H1 (cell line): ENCODE measurements at regions not wholly inside any gene's neighbourhood (a gene's known extent, or its start where the extent isn't known, plus 50 kb on each side); places are given as distances from the start of the nearest gene placed in this dataset.

Source experiments
- CTCF ChIA-PET: fragments of 300-600 bp; sonication (Branson Sonifier 250); formaldehyde crosslinking; loops from one replicate; lab custom pipeline; 2021; ENCODE audit not compliant: partially characterized antibody; lab: Charles Lee
- POLR2A ChIA-PET: fragments of 300-600 bp; sonication (Branson Sonifier 250); formaldehyde crosslinking; loops from one replicate; lab custom pipeline; 2021; ENCODE audit warnings: inconsistent platforms; ENCODE audit not compliant: partially characterized antibody; lab: Charles Lee
- DNase-seq, 2 experiments: peaks; one replicate each; pipeline versions ENCODE4 v3.0.0 to v3.0.0-alpha.2; 2010 to 2022; ENCODE audit warnings: low spot score in 2 of 2, low read depth in 1 of 2, mixed read lengths in 1 of 2
- FAIRE-seq: peaks from 2 replicates; lab custom pipeline; 2011; peaks lifted over from hg19 to GRCh38; lab: Jason Lieb, UNC
- H2AFZ ChIP-seq: 2 replicates; pipeline ENCODE4 v1.8.1; 2012; ENCODE audit warnings: low read length, inconsistent platforms
- H2AK5ac ChIP-seq: 2 replicates; pipeline ENCODE4 v1.6.1; 2013; ENCODE audit warnings: low read depth, low read length
- H2BK120ac ChIP-seq: replicated peaks from 2 replicates; pipeline ENCODE3; 2013; ENCODE audit warnings: low read depth, low read length, inconsistent platforms
- H2BK12ac ChIP-seq: 2 replicates; pipeline ENCODE4 v1.6.1; 2013; ENCODE audit warnings: low read depth, low read length
- H2BK15ac ChIP-seq: 2 replicates; pipeline ENCODE4 v1.6.1; 2013; ENCODE audit warnings: low read length
- H2BK20ac ChIP-seq: 2 replicates; pipeline ENCODE4 v1.6.1; 2013; ENCODE audit warnings: low read length
- H2BK5ac ChIP-seq: 2 replicates; pipeline ENCODE4 v1.6.1; 2013; ENCODE audit warnings: low read depth, low read length
- H3K14ac ChIP-seq: 2 replicates; pipeline ENCODE4 v1.6.1; 2013; ENCODE audit warnings: inconsistent platforms; ENCODE audit not compliant: insufficient read length
- H3K18ac ChIP-seq: 2 replicates; pipeline ENCODE4 v1.6.1; 2013; ENCODE audit warnings: low read length; ENCODE audit errors: extremely low read depth
- H3K23ac ChIP-seq: 2 replicates; pipeline ENCODE4 v1.6.1; 2013; ENCODE audit warnings: inconsistent platforms; ENCODE audit not compliant: insufficient read length
- H3K23me2 ChIP-seq: 2 replicates; pipeline ENCODE4 v1.6.1; 2013; ENCODE audit warnings: low read depth, low read length
- H3K27ac ChIP-seq: 2 replicates; pipeline ENCODE4 v1.6.1; 2011; ENCODE audit warnings: low read depth, low read length, inconsistent platforms
- H3K27me3 ChIP-seq, 4 experiments: replicated peaks in 1 of 4; 1 replicate in 1 of 4; 2 replicates in 3 of 4; pipeline versions ENCODE4 v1.6.1 to v1.8.1; 2011 to 2013; ENCODE audit warnings: low read length in 3 of 4, mild to moderate bottlenecking in 3 of 4, inconsistent platforms in 2 of 4, mixed read lengths in 2 of 4, moderate library complexity in 1 of 4; ENCODE audit not compliant: control insufficient read depth in 3 of 4, insufficient read depth in 3 of 4; ENCODE audit errors: extremely low read depth in 1 of 4
- H3K36me3 ChIP-seq, 4 experiments: 2 replicates each; pipeline versions ENCODE4 v1.6.1 to v1.8.1; 2011 to 2013; ENCODE audit warnings: mild to moderate bottlenecking in 4 of 4, low read length in 3 of 4, moderate library complexity in 2 of 4, control low read depth in 1 of 4, inconsistent platforms in 1 of 4; ENCODE audit not compliant: insufficient read depth in 4 of 4, control insufficient read depth in 2 of 4
- H3K4ac ChIP-seq: replicated peaks from 2 replicates; pipeline ENCODE3; 2013; ENCODE audit warnings: low read length, low read depth, mixed read lengths, inconsistent platforms; ENCODE audit not compliant: insufficient read length
- H3K4me1 ChIP-seq, 4 experiments: replicated peaks in 1 of 4; 1 replicate in 1 of 4; 2 replicates in 3 of 4; pipeline versions ENCODE4 v1.6.1 to v1.8.1; 2011 to 2013; ENCODE audit warnings: low read length in 3 of 4, inconsistent platforms in 2 of 4, mixed read lengths in 1 of 4; ENCODE audit not compliant: insufficient read depth in 4 of 4, control insufficient read depth in 3 of 4
- H3K4me2 ChIP-seq, 2 experiments: 2 replicates each; pipeline versions ENCODE4 v1.6.1 to v1.8.1; 2011 to 2013; ENCODE audit warnings: low read depth in 2 of 2, low read length in 2 of 2, control low read depth in 1 of 2, inconsistent platforms in 1 of 2, mild to moderate bottlenecking in 1 of 2; ENCODE audit not compliant: insufficient read depth in 1 of 2
- H3K4me3 ChIP-seq, 4 experiments: fragments of 200-600, 300-600 bp in 1 of 4; sonication (generic), shearing (Covaris generic), sonication (Bioruptor Twin) in 1 of 4; 2 replicates each; pipeline versions ENCODE4 v1.5.1 to v1.8.1; 2011 to 2016; ENCODE audit warnings: low read length in 4 of 4, low read depth in 3 of 4, control low read depth in 2 of 4, inconsistent platforms in 2 of 4, mild to moderate bottlenecking in 2 of 4, mixed read lengths in 1 of 4, moderate library complexity in 1 of 4; ENCODE audit not compliant: insufficient read depth in 2 of 4; ENCODE audit errors: extremely low read depth in 1 of 4
- H3K56ac ChIP-seq: replicated peaks from 2 replicates; pipeline ENCODE3; 2013; ENCODE audit warnings: low read depth, mild to moderate bottlenecking, mixed read lengths, low read length, inconsistent platforms; ENCODE audit not compliant: insufficient read length
- H3K79me1 ChIP-seq: 2 replicates; pipeline ENCODE4 v1.6.1; 2013; ENCODE audit warnings: low read depth, low read length, control low read depth
- H3K79me2 ChIP-seq, 2 experiments: 2 replicates each; pipeline versions ENCODE4 v1.6.1 to v1.8.1; 2012 to 2013; ENCODE audit warnings: low read length in 2 of 2, mild to moderate bottlenecking in 2 of 2, inconsistent platforms in 1 of 2; ENCODE audit not compliant: insufficient read depth in 2 of 2, control insufficient read depth in 1 of 2
- H3K9ac ChIP-seq, 4 experiments: replicated peaks in 1 of 4; 1 replicate in 1 of 4; 2 replicates in 3 of 4; pipeline versions ENCODE4 v1.6.1 to v1.8.1; 2011 to 2013; ENCODE audit warnings: low read depth in 3 of 4, low read length in 3 of 4, control low read depth in 2 of 4, mild to moderate bottlenecking in 2 of 4, moderate library complexity in 2 of 4, inconsistent platforms in 1 of 4; ENCODE audit errors: extremely low read depth in 1 of 4
- H3K9me3 ChIP-seq, 2 experiments: 2 replicates each; pipeline versions ENCODE4 v1.6.1 to v1.8.1; 2012 to 2013; ENCODE audit warnings: mild to moderate bottlenecking in 2 of 2, moderate library complexity in 2 of 2, control low read depth in 1 of 2, inconsistent platforms in 1 of 2, low read depth in 1 of 2, low read length in 1 of 2, mixed read lengths in 1 of 2; ENCODE audit not compliant: insufficient read depth in 2 of 2
- H4K20me1 ChIP-seq, 2 experiments: replicated peaks in 1 of 2; 2 replicates each; pipeline versions ENCODE3 to v1.8.1; 2011 to 2013; ENCODE audit warnings: inconsistent platforms in 2 of 2, low read length in 2 of 2, mild to moderate bottlenecking in 1 of 2; ENCODE audit not compliant: insufficient read depth in 2 of 2, control insufficient read depth in 1 of 2
- H4K5ac ChIP-seq: 2 replicates; pipeline ENCODE4 v1.6.1; 2013; ENCODE audit warnings: low read length, low read depth, mixed read lengths, inconsistent platforms; ENCODE audit not compliant: insufficient read length
- H4K8ac ChIP-seq: 2 replicates; pipeline ENCODE4 v1.8.0; 2013; ENCODE audit warnings: mild to moderate bottlenecking, moderate library complexity, low read length, inconsistent platforms; ENCODE audit not compliant: insufficient read depth; ENCODE audit errors: extremely low read depth
- H4K91ac ChIP-seq: replicated peaks from 2 replicates; pipeline ENCODE3; 2013; ENCODE audit warnings: low read length, mixed read lengths, inconsistent platforms; ENCODE audit not compliant: insufficient read length
- ASH2L ChIP-seq: fragments of 200-600, 300-600 bp; sonication (generic); IDR thresholded peaks from one replicate; pipeline ENCODE4 v1.7.1; 2017; ENCODE audit warnings: low read length
- ATF2 ChIP-seq: IDR thresholded peaks from 2 replicates; pipeline ENCODE4 v1.6.1; 2012; ENCODE audit warnings: low read length, inconsistent platforms
- BACH1 ChIP-seq: IDR thresholded peaks from 2 replicates; pipeline ENCODE4 v1.6.1; 2012; ENCODE audit warnings: low read length, improper control_type of control experiment
- BCL11A ChIP-seq, 2 experiments: IDR thresholded peaks; one replicate each; pipeline ENCODE4 v1.6.1; 2011; ENCODE audit warnings: low read depth in 2 of 2, low read length in 2 of 2, mild to moderate bottlenecking in 2 of 2
- HDAC6 ChIP-seq: IDR thresholded peaks from one replicate; pipeline ENCODE4 v1.7.1; 2012; ENCODE audit warnings: low read depth, mild to moderate bottlenecking, inconsistent platforms, low read length, moderate library complexity
- JUND ChIP-seq: IDR thresholded peaks from 2 replicates; pipeline ENCODE4 v1.6.1; 2011; ENCODE audit warnings: mild to moderate bottlenecking, improper control_type of control experiment, low read length
- KDM4A ChIP-seq: IDR thresholded peaks from one replicate; pipeline ENCODE4 v1.7.1; 2012; ENCODE audit warnings: low read depth, mild to moderate bottlenecking, moderate library complexity, low read length, inconsistent platforms; ENCODE audit not compliant: severe bottlenecking
- NANOG ChIP-seq: IDR thresholded peaks from 2 replicates; pipeline ENCODE4 v1.6.1; 2011; ENCODE audit warnings: low read length, low read depth, mild to moderate bottlenecking, inconsistent platforms; ENCODE audit not compliant: insufficient read depth, poor library complexity, severe bottlenecking
- SIN3A ChIP-seq, 2 experiments: IDR thresholded peaks in 1 of 2; conservative IDR thresholded peaks in 1 of 2; 2 replicates each; pipeline ENCODE4 v1.6.1; 2011 to 2012; ENCODE audit warnings: low read length in 2 of 2, improper control_type of control experiment in 1 of 2, low read depth in 1 of 2, mild to moderate bottlenecking in 1 of 2
- TCF12 ChIP-seq: IDR thresholded peaks from 2 replicates; pipeline ENCODE4 v1.6.1; 2011; ENCODE audit warnings: low read depth, mild to moderate bottlenecking, low read length

DNA sequence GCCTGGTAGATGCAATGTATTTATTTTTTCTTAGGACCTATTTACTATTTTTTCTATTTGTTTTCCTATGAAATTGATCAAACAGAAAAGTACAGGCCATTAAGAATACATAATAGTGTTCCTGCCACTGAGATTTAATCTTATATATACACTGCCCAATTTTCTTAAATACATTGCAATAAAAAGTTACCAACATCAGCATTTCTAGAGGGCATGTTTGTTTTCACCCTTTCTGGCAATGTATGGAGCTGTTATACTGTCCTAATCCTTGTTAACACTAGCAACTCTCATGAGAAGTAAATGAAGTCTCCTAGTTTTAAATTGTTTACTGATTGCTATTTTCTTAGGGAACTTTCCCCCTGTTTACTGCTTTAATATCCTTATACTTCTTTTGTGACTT, 359.1 kb upstream of the SEMA3A start:
- no peak overlapping the region for H4K8ac ChIP-seq
- no peaks in the 10 kb centered on the region; a peak in 1 of 8 replicates for H3K36me3 ChIP-seq
- H2AFZ ChIP-seq: no peak overlapping the region
- no peak overlapping the region for H2BK12ac ChIP-seq
- H3K79me2 ChIP-seq: no peaks in the 10 kb centered on the region
- H2BK20ac ChIP-seq: no peak overlapping the region
- no peak overlapping the region for H3K4me3 ChIP-seq
- H3K18ac ChIP-seq: no peak overlapping the region
- no peak overlapping the region for H3K56ac ChIP-seq
- ChIA-PET CTCF (no interaction called here), POLR2A (no interaction called here)
- H3K4me1 ChIP-seq: no peaks in the 10 kb centered on the region; a peak in 2 of 7 replicates
- H3K14ac ChIP-seq: no peak overlapping the region
- H4K91ac ChIP-seq: no peak overlapping the region
- H3K27ac ChIP-seq: no peak overlapping the region
- H2BK15ac ChIP-seq: no peak overlapping the region
- no peak overlapping the region for H3K9ac ChIP-seq
- no peaks in the 10 kb centered on the region for H4K20me1 ChIP-seq
- H3K27me3 ChIP-seq: no peaks in the 10 kb centered on the region
- H2AK5ac ChIP-seq: no peak overlapping the region
- H3K23ac ChIP-seq: no peak overlapping the region
- H2BK120ac ChIP-seq: no peak overlapping the region
- no peak for TF ChIP-seq TCF12
- TF ChIP-seq BCL11A (IDR thresholded peaks at IDR 0.05; ENCODE audit: low read depth in 2 of 2, low read length in 2 of 2): no peak
- no peak for TF ChIP-seq JUND
- no peak for TF ChIP-seq ASH2L
- TF ChIP-seq ATF2: no peak
- TF ChIP-seq BACH1: no peak
- no peak for TF ChIP-seq KDM4A
- no peak for TF ChIP-seq NANOG
- no peak for TF ChIP-seq HDAC6
- TF ChIP-seq SIN3A (conservative IDR thresholded peaks at IDR 0.05 in 1 of 2, IDR thresholded peaks at IDR 0.05 in 1 of 2; ENCODE audit: low read depth in 1 of 2, low read length in 2 of 2): no peak
- H3K23me2 ChIP-seq: no peaks in the 10 kb centered on the region
- no peak for FAIRE-seq
- no peak overlapping the region for H4K5ac ChIP-seq
- no peak for DNase-seq
- H3K9me3 ChIP-seq: 0 out of 4 replicates have a peak, but pooled peaks cover 0 to 3% of the 10 kb centered on the region in 2 experiments
- H2BK5ac ChIP-seq: no peak overlapping the region
- H3K4me2 ChIP-seq: no peak overlapping the region
- no peak overlapping the region for H3K4ac ChIP-seq
- no peaks in the 10 kb centered on the region for H3K79me1 ChIP-seq
